ENCODE measurements at regions not wholly inside any gene's neighbourhood (a gene's known extent, or its start where the extent isn't known, plus 50 kb on each side); places are given as distances from the start of the nearest gene placed in this dataset.

DNA sequence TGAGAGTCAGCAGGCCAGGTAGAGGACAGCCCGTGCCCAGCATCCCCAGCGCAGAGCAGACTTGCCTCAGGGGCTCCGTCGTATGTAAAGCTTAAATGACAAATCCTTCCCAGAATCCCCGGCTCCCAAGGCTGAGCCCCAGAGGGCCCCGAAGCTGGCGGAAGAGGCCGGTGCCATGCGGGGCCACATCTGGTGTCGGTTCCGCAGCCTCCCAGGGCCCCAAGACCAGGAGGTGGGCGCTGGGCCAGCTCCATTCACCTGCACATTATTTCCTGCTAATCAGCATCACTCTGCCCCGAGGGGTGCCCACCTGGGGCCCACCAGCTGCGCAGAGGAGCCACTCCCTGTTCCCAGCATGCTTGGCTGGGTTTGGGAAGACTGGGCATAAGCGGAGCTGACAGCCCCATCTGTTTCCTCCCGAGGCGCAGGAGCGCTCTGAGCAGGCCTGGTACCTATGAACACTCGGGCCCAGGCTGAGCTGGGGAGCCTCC, 124.0 kb upstream of the PPP1R26 start:
- Histone ChIP-seq H3K27me3 (no peaks in the 10 kb centered on the region), H3K36me3 (no peaks in the 10 kb centered on the region), H3K27ac (no peak overlapping the region), H3K9me3 (no peaks in the 10 kb centered on the region), H3K4me1 (no peaks in the 10 kb centered on the region), H3K4me3 (no peak overlapping the region)
- DNase-seq (no peak), ATAC-seq (no peak)
- TF ChIP-seq, protein P1, sequence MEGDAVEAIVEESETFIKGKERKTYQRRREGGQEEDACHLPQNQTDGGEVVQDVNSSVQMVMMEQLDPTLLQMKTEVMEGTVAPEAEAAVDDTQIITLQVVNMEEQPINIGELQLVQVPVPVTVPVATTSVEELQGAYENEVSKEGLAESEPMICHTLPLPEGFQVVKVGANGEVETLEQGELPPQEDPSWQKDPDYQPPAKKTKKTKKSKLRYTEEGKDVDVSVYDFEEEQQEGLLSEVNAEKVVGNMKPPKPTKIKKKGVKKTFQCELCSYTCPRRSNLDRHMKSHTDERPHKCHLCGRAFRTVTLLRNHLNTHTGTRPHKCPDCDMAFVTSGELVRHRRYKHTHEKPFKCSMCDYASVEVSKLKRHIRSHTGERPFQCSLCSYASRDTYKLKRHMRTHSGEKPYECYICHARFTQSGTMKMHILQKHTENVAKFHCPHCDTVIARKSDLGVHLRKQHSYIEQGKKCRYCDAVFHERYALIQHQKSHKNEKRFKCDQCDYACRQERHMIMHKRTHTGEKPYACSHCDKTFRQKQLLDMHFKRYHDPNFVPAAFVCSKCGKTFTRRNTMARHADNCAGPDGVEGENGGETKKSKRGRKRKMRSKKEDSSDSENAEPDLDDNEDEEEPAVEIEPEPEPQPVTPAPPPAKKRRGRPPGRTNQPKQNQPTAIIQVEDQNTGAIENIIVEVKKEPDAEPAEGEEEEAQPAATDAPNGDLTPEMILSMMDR (IDR thresholded peaks at IDR 0.05) = no peak
- no peak for TF ChIP-seq POLR2A (IDR thresholded peaks at IDR 0.05)
- WGBS (ENCODE audit: insufficient coverage, low coverage, low lambda C conversion rate, missing lambda C conversion rate) = 62% methylated on average over 8 of the region's 19 CpGs
- intact Hi-C loops (cut with DNase I) = no loop called here

GRCh38 chr9:135356021-135356420, 123.6 kb upstream of the PPP1R26 start:
- Histone ChIP-seq H3K9me3 (no peaks in the 10 kb centered on the region), H3K36me3 (no peaks in the 10 kb centered on the region), H3K27ac (no peak overlapping the region), H3K4me1 (no peaks in the 10 kb centered on the region), H3K27me3 (no peaks in the 10 kb centered on the region), H3K4me3 (no peak overlapping the region)
- 0% methylated on average over 1 of the region's 26 CpGs for WGBS (ENCODE audit: insufficient coverage, low coverage, low lambda C conversion rate, missing lambda C conversion rate)
- TF ChIP-seq, protein P1 (IDR thresholded peaks at IDR 0.05) = no peak
- TF ChIP-seq POLR2A (IDR thresholded peaks at IDR 0.05) = no peak
- intact Hi-C loops (cut with DNase I) = no loop called here
- no peak for DNase-seq
- no peak for ATAC-seq

DNA sequence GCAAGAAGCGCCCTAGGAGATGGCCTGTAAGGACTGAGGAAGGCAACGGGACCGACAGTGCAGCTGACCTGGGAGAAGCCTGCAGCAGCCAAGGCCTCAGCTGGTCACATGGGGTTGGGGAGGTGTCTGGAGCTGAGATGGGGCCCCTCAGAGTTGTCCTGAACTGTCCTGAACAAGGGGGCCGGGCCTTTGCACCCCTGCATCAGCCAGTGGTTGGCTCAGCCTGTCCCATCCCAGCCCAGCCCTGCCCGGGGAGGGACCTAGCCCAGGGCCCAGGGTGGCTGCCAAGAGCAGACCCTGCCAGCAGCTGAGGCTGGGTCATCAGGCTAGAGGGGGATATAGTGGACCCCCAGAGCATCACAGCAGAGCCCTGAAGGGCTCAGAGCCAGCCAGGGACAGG, 122.8 kb upstream of the PPP1R26 start:
- no CpG with 5 or more reads among the region's 5 CpGs for WGBS (ENCODE audit: insufficient coverage, low coverage, low lambda C conversion rate, missing lambda C conversion rate)
- H3K36me3 ChIP-seq = no peaks in the 10 kb centered on the region
- ATAC-seq (no peak), DNase-seq (no peak)
- no peak overlapping the region for H3K4me3 ChIP-seq
- no peak overlapping the region for H3K27ac ChIP-seq
- no peak for TF ChIP-seq POLR2A (IDR thresholded peaks at IDR 0.05)
- TF ChIP-seq, protein P1 (IDR thresholded peaks at IDR 0.05) = no peak
- H3K27me3 ChIP-seq = no peaks in the 10 kb centered on the region
- H3K9me3 ChIP-seq = no peaks in the 10 kb centered on the region
- no peaks in the 10 kb centered on the region for H3K4me1 ChIP-seq
- intact Hi-C loops (cut with DNase I) = no loop called here

DNA sequence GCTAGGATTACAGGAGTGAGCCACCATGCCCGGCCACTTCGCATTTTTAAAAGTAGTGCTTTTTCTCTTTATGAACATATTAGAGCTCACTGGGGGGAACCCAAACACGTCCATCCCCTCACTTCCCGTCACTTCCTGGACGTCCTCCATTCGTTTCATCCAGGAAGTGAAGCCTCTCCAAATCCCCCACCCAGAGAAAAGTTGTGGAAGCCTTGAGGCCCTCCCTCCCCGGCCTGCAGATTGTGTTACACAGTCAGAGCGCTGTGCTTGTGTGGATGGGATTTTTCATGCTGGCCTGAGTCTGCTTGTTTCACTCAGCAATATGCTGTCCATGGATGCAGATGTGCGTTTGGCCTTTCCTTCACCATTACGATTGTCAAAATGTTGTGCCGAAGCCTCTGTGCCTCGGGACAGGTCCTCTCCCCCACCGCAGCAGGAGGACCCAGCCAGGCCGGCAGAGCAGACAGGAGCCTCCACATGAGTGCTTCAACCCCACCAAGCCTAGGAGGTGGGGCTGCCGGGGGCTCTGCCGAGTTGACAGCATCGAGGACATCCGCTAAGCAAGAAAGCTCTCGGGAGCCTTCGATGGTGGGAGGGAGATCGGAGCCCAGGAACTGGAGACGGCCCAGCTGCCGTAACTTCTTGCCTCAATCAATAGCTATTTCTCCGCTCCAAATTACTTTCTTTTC, 121.6 kb upstream of the PPP1R26 start:
- DNase-seq (no peak), ATAC-seq (no peak)
- no peaks in the 10 kb centered on the region for H3K27me3 ChIP-seq
- intact Hi-C loops (cut with DNase I) = no loop called here
- 44% methylated on average over 20 of the region's 24 CpGs for WGBS (ENCODE audit: insufficient coverage, low coverage, low lambda C conversion rate, missing lambda C conversion rate)
- H3K4me1 ChIP-seq = no peaks in the 10 kb centered on the region
- no peak overlapping the region for H3K27ac ChIP-seq
- TF ChIP-seq POLR2A (IDR thresholded peaks at IDR 0.05) = no peak
- TF ChIP-seq, protein P1 (IDR thresholded peaks at IDR 0.05) = no peak
- no peaks in the 10 kb centered on the region for H3K36me3 ChIP-seq
- H3K4me3 ChIP-seq = no peak overlapping the region
- H3K9me3 ChIP-seq = no peaks in the 10 kb centered on the region

Measured in right lobe of liver (tissue), 6 donors.